Stimulated activated CD4-positive, alpha-beta T cell treated with anti-CD3 and anti-CD28 coated beads, Interleukin-1b, Interleukin-23, amount 100 ng/mL, for 4 hours (primary cell): ENCODE measurements at regions not wholly inside any gene's neighbourhood (a gene's known extent, or its start where the extent isn't known, plus 50 kb on each side); places are given as distances from the start of the nearest gene placed in this dataset.

ENCODE experiments used
- DNase-seq, 2 donors: peaks; one replicate each; pipeline ENCODE4 v3.0.0-alpha.2; 2020; ENCODE audit warnings: low read depth in 2 of 2

GRCh38 chr22:49327411-49328117 lies 500.1 kb downstream of the BRD1 start:
- no peak for DNase-seq

DNA sequence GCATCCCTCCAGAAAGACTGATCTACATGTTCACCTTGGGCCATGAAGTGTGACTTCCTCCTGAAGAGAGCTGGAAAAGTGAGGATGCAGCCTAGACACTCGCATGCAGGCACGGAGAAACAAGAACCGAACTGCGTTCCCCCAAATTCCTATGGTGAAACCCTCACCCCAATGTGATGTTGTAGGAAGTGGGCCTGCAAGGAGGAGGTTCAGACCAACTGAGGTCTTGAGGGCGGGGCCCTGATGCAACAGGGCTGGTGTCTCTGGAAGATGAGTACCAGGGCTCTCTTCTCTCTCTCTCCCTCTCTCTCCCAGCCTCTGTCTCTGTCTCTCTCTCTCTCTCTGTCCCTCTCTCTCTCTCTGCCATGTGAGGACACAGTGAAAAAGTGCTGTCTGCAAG lies 501.1 kb downstream of the BRD1 start:
- DNase-seq: no peak

DNA sequence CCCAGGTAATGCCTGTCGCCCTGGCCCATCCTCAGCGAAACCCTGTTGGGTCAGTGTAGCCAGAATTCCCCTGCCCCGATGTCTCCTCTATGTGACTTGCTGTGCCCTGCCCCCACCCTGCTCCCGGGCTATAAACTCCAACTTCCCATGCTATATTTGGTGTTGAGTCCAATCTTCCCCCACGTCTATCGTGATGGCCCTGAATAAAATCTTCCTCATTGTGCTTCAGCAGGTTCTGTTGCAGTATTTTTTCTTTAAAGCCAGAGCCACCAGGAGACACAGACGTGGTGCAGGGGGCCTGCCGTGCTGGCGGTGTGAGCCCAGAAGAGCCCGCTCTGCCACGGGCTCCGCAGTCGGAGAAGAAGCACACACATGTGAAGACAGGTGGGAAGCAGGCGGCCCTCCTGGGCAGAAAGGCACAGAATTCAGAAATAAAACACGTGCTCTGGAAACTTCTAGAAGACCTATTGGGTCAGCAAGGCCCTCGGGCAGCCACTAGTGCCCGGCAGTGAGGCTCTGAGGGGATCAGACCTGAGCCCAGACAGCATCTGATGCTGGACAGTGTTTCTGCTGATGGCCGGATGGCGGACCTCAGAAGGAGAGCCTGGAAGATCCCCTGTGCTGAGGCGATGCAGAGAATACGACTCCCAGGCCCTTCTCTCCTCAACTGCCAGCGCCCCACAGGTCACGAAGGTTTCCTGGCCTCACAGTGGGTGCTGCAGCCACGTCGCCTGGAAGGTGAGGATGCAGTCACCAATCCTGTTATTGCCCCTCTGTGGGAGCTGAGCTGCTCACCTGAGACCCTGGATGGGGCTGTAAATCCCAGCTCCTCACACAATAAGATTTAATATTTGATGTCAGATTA lies 501.9 kb downstream of the BRD1 start:
- no peak for DNase-seq

GRCh38 chr22:49324527-49325491 lies 502.9 kb downstream of the BRD1 start:
- DNase-seq: no peak

GRCh38 chr22:49323751-49324415 lies 503.8 kb downstream of the BRD1 start:
- DNase-seq: no peak

- DNase-seq: no peak
These were observed 504.6 kb downstream of the BRD1 start for GRCh38 chr22:49322861-49323622.

- DNase-seq: no peak
These were observed 505.4 kb downstream of the BRD1 start for GRCh38 chr22:49322231-49322630.

DNA sequence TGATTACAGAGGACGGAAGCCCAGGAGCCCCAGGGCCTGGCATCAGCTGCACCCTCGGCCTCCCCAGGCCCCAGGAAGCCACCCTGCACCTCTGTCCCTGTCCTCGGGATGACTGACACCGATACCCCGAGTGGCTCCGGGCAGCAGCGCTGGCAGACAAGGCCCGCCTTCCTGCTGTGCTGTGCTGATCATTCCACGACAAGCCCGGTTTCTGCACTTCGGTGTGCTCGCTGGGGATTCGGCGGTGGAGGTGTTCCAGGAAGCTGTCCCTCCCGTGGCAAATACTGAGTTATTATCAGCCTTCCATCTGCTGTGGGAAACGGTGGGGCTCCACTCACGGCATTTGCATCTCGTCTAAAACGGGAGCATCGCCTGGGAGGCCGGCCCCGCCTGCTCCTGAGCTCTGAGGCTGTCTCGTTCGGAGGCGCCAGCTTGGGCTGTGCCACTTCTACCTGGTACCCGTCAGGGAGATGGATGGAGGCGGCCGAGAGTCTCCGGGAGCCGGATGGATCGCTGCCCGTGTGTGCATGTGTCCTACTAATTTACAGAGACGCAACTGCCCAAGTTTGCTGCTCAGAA lies 506.1 kb downstream of the BRD1 start:
- no peak for DNase-seq

- DNase-seq: no peak
These were observed 506.8 kb downstream of the BRD1 start for GRCh38 chr22:49320714-49321476.

DNA sequence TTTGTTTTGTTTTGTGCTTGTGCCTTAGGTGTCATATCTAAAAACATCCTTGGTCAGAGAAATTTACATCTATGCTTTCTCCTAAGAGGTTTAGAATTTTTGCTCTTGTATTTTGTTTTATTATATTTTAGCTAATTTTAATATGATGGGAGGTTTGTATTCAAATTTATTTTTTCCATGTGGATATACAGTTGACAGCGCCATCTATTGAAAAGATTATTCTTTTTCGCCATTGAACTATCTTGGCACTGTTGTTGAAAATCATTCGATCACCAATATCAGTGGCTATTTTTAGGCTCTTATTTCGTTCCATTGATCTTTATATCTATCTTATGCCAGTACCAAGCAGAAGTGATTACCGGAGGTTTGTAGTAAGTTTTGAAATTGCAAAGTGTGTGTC lies 510.3 kb downstream of the BRD1 start:
- no peak for DNase-seq

DNA sequence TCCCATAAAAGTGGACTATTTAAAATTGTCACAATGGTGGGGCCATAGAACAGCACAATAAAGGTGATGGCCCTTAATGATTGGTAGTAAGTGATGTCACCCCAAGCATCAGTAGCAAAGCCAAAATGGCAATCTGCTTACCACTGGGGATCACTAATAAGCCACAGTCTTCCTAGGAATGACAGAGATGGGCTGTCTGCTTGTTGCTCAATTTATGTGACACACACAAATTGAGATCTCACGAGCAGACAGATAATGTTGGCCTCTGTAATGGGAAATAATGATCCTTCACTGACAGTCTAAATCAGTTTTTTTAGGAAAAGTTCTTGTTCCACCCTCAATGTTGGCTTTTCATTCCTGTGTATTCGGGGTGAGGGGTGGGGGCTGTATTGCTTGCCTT lies 515.1 kb downstream of the BRD1 start:
- no peak for DNase-seq

DNA sequence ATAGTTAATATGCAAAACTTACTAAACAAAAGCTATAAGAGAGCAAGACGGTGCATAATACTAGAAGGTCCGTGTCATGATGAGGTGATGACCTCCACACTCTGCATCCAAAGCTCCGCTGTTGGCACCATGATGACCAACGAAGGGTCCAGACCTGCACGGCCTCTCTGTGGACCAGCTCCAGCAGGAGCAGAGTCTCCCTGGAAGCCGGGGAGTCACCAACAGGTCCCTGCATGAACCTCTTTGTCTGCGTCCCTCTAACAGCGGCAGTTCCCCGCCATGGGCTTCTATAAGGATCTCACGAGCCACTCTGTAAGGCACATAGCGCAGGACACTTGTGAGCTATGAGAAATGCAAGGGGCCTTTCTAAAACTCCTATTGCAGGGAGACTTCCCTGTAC lies 517.3 kb downstream of the BRD1 start:
- no peak for DNase-seq

DNA sequence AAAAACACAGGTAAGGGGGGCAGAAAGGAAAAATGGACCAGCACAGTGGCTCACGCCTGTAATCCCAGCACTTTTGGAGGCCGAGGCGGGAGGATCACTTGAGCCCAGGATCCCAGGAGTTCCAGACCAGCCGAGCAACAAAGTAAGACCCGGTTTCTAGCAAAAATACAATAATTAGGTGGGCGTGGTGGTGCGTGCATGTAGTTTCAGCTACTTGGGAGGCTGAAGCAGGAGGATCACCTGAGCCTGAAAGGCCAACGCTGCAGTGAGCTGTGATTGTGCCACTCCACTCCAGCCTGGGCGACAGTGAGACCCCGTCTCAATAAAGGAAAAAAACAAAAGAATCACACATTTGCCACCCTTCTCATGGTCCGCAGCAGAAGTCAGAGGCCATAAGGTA lies 519.4 kb downstream of the BRD1 start:
- DNase-seq: no peak

DNA sequence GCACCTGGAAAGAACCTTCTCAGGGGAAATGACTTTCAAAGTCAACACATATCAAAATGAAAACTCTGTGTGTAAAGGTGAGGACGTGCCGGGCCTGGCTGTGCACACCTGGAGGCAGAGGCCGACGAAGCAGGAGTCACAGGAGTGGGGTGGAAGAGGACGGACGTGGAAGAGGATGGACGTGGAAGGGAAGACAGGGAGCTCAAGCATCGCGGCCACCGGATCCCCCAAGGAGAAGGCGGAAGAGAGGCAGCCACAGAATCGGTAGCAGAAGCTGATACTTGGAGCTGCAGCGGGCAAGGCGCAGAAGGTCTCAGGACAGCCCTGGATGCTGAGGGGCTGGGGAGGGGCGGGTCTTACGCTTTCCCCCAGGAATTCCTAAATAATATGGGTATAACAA lies 519.8 kb downstream of the BRD1 start:
- no peak for DNase-seq

DNA sequence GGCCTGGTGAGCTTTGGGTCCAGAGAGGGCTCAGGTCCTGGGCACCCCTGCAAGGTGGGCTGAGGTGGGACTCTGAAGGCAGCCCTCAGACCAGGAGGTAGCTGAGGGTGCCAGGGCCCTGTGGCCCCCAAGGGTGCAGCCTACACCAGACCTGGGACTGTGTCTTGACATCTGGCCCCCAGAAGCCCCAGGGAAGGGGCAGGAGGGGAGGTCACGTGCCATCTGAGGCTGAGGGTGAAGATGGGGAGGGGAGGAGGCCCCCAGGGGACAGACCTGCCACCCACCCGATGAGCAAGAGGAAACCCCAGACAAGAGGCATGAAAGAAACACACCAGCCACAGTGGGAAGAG lies 520.2 kb downstream of the BRD1 start:
- no peak for DNase-seq

DNA sequence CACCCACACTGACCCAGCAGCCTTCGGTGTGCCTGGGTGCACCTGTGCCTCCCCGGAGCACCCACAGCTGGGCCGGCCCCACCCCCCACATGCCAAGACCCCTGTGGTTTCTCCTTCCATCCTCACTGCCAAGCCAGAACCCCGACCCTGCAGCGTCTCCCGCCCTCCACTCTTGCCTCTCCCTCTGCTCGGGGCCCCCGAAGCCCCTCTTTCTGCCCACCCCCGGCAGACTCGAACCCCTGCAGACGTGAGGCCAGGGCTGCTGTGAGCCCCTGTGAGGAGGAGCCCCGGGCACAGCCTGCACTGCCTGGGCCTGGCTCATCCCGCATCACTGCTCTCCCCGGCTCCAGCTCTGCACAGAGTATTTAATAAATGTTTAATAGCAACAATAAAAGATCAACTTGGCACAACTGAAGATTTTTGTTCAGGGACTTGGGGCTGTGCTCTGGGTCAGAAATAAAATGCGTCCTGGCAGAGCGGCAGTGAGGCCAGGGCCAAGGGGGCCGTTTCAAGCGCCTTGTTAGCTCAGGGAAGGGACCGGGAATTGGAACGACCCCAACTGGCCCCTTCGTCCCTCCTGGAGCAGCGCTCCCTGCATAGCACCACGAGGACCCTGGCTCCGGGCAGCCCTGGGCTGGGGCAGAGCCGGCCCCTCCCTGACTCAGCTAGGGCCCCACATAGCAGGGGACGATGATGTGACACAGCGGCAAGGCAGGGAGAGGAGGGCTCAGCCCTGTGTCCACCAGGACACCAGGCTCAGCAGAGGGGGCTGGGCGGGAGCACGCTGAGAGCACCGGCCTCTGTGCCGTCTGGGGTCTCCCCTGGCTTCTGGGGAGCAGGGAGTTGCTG lies 520.8 kb downstream of the BRD1 start:
- no peak for DNase-seq

GRCh38 chr22:49305966-49306631 lies 521.6 kb downstream of the BRD1 start:
- DNase-seq: no peak
